PC-3 (cell line): ENCODE measurements at regions not wholly inside any gene's neighbourhood (a gene's known extent, or its start where the extent isn't known, plus 50 kb on each side); places are given as distances from the start of the nearest gene placed in this dataset.

Experiments used
- ATAC-seq: fragments of 200-7000 bp; cut with Tn5 transposase; 2 replicates; pipeline ENCODE4 v1.9.1; 2020; ENCODE audit warnings: mild to moderate bottlenecking, moderate library complexity
- BruUV-seq: library from RNA; stranded (reverse); fragments of 400-500 nt; replicated peaks from 2 replicates; lab custom pipeline; 2021; lab: Mats Ljungman, UMichigan
- CTCF ChIA-PET: fragments of 300-600 bp; sonication (Branson Sonifier 250); formaldehyde crosslinking; loops from one replicate; lab custom pipeline; 2022; ENCODE audit warnings: antibody characterized with exemption; lab: Charles Lee
- POLR2A ChIA-PET: fragments of 300-600 bp; sonication (Branson Sonifier 250); formaldehyde crosslinking; loops from one replicate; lab custom pipeline; 2022; ENCODE audit warnings: antibody characterized with exemption; ENCODE audit not compliant: unreplicated experiment; lab: Charles Lee
- DNase-seq: peaks from one replicate; pipeline ENCODE4 v3.0.0-alpha.2; 2015
- H2AFZ ChIP-seq: fragments of 300-600 bp; sonication (generic); 2 replicates; pipeline ENCODE4 v1.6.0; 2016; ENCODE audit warnings: antibody characterized with exemption, low read length
- H3F3A ChIP-seq: fragments of 300-600 bp; sonication (generic); one replicate; pipeline ENCODE4 v1.6.0; 2017; ENCODE audit warnings: antibody characterized with exemption, low read length, control low read depth, mild to moderate bottlenecking; ENCODE audit not compliant: unreplicated experiment
- H3K27ac ChIP-seq: fragments of 300-600 bp; sonication (generic); 2 replicates; pipeline ENCODE4 v1.5.1; 2016; ENCODE audit warnings: mild to moderate bottlenecking, low read length
- H3K27me3 ChIP-seq: fragments of 300-600 bp; sonication (generic); 2 replicates; pipeline ENCODE4 v1.6.1; 2016; ENCODE audit warnings: low read length, mixed read lengths
- H3K36me3 ChIP-seq: fragments of 300-600 bp; sonication (generic); 2 replicates; pipeline ENCODE4 v1.6.1; 2016; ENCODE audit warnings: low read depth, mixed run types, low read length, mixed read lengths
- H3K4me1 ChIP-seq: fragments of 300-600 bp; sonication (generic); 2 replicates; pipeline ENCODE4 v1.5.1; 2016; ENCODE audit warnings: low read length; ENCODE audit not compliant: insufficient read depth
- H3K4me2 ChIP-seq: fragments of 300-600 bp; sonication (generic); 2 replicates; pipeline ENCODE4 v1.6.0; 2016; ENCODE audit warnings: low read length
- H3K4me3 ChIP-seq: fragments of 300-600 bp; sonication (generic); 2 replicates; pipeline ENCODE4 v1.5.1; 2016; ENCODE audit warnings: mild to moderate bottlenecking, low read length, mixed read lengths
- H3K79me2 ChIP-seq: fragments of 300-600 bp; sonication (generic); 2 replicates; pipeline ENCODE4 v1.6.1; 2017; ENCODE audit warnings: low read length, mixed read lengths
- H3K9ac ChIP-seq: fragments of 300-600 bp; sonication (generic); 2 replicates; pipeline ENCODE4 v1.6.0; 2016; ENCODE audit warnings: mild to moderate bottlenecking, low read length
- H3K9me2 ChIP-seq: fragments of 300-600 bp; sonication (generic); replicated peaks from 2 replicates; pipeline ENCODE4 v1.6.1; 2016; ENCODE audit warnings: mixed run types, low read length, mixed read lengths
- H3K9me3 ChIP-seq: fragments of 300-600 bp; sonication (generic); 2 replicates; pipeline ENCODE4 v1.6.1; 2016; ENCODE audit warnings: low read length, mixed read lengths
- H4K20me1 ChIP-seq: fragments of 300-600 bp; sonication (generic); 2 replicates; pipeline ENCODE4 v1.6.1; 2016; ENCODE audit warnings: low read length, mixed read lengths
- EZH2 ChIP-seq: fragments of 300-600 bp; sonication (generic); IDR thresholded peaks from one replicate; pipeline ENCODE4 v1.6.1; 2017; ENCODE audit warnings: antibody characterized with exemption, mild to moderate bottlenecking, low read length; ENCODE audit not compliant: unreplicated experiment
- EZH2phosphoT487 ChIP-seq: fragments of 300-600 bp; sonication (generic); IDR thresholded peaks from 2 replicates; pipeline ENCODE4 v1.6.1; 2018; ENCODE audit warnings: mild to moderate bottlenecking, antibody characterized with exemption, low read length, borderline replicate concordance
- intact Hi-C: fragments of 100-400 bp; cut with micrococcal nuclease; formaldehyde crosslinking; loops from 2 replicates; pipeline ENCODE4 v1.9.0; 2023
- TF ChIP-seq, protein P1 (sequence below): fragments of 300-600 bp; sonication (generic); conservative IDR thresholded peaks from 2 replicates; pipeline ENCODE4 v1.5.1; 2017; ENCODE audit warnings: antibody characterized with exemption, low read depth, mild to moderate bottlenecking, low read length

DNA sequence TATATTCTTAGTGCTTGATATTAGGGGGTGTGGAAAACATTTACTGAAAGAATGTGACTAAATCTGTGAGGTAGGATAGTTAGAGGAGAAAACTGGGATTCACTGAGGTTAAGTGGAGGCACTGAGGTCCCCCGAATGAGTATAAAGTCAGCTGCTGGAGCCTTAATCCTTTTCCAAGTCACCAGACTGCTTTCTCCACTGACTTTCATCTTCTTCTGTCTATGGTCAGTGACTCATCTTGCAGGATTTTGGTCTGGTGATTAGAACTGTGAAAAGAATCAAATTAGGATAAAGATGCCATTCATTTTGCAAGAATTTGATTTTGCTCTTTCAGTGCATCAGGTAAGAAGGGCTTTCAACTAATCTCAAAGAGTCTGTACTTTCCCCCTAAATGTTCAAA lies 89.3 kb upstream of the ALDH1A1 start:
- Histone ChIP-seq H3K9me2 (no peaks in the 10 kb centered on the region), H2AFZ (no peak overlapping the region), H3K27me3 (peaks cover 40% of the 10 kb centered on the region), H3F3A (no peaks in the 10 kb centered on the region), H3K4me2 (no peak overlapping the region), H3K79me2 (no peaks in the 10 kb centered on the region), H3K4me1 (no peaks in the 10 kb centered on the region), H3K4me3 (no peak overlapping the region), H3K9me3 (no peaks in the 10 kb centered on the region), H3K36me3 (no peaks in the 10 kb centered on the region), H3K9ac (no peak overlapping the region), H4K20me1 (no peaks in the 10 kb centered on the region), H3K27ac (no peak overlapping the region)
- TF ChIP-seq EZH2 = no peak
- no peak for TF ChIP-seq EZH2phosphoT487
- TF ChIP-seq, protein P1, sequence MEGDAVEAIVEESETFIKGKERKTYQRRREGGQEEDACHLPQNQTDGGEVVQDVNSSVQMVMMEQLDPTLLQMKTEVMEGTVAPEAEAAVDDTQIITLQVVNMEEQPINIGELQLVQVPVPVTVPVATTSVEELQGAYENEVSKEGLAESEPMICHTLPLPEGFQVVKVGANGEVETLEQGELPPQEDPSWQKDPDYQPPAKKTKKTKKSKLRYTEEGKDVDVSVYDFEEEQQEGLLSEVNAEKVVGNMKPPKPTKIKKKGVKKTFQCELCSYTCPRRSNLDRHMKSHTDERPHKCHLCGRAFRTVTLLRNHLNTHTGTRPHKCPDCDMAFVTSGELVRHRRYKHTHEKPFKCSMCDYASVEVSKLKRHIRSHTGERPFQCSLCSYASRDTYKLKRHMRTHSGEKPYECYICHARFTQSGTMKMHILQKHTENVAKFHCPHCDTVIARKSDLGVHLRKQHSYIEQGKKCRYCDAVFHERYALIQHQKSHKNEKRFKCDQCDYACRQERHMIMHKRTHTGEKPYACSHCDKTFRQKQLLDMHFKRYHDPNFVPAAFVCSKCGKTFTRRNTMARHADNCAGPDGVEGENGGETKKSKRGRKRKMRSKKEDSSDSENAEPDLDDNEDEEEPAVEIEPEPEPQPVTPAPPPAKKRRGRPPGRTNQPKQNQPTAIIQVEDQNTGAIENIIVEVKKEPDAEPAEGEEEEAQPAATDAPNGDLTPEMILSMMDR = no peak
- no TSS peak for BruUV-seq
- intact Hi-C loops = no loop called here
- no peak for ATAC-seq
- ChIA-PET CTCF (no interaction called here), POLR2A (no interaction called here)
- DNase-seq = no peak

- H4K20me1 ChIP-seq = no peaks in the 10 kb centered on the region
- ATAC-seq (no peak), DNase-seq (no peak)
- H3K79me2 ChIP-seq = no peaks in the 10 kb centered on the region
- H3F3A ChIP-seq = no peaks in the 10 kb centered on the region
- H3K27ac ChIP-seq = no peak overlapping the region
- no TSS peak for BruUV-seq
- no peak overlapping the region for H3K4me2 ChIP-seq
- CTCF ChIA-PET = no interaction called here
- intact Hi-C loops = no loop called here
- no peak for TF ChIP-seq EZH2
- TF ChIP-seq EZH2phosphoT487 = no peak
- TF ChIP-seq, protein P1 = no peak
- H3K4me1 ChIP-seq = no peaks in the 10 kb centered on the region
- H3K4me3 ChIP-seq = no peak overlapping the region
- H3K9me3 ChIP-seq = no peaks in the 10 kb centered on the region
- H3K36me3 ChIP-seq = no peaks in the 10 kb centered on the region
- no peak overlapping the region for H2AFZ ChIP-seq
- POLR2A ChIA-PET = no interaction called here
- H3K9ac ChIP-seq = no peak overlapping the region
- peaks cover 60% of the 10 kb centered on the region for H3K27me3 ChIP-seq
- no peaks in the 10 kb centered on the region for H3K9me2 ChIP-seq
Measured at GRCh38 chr9:73039271-73040263, 86.7 kb upstream of the ALDH1A1 start.

DNA sequence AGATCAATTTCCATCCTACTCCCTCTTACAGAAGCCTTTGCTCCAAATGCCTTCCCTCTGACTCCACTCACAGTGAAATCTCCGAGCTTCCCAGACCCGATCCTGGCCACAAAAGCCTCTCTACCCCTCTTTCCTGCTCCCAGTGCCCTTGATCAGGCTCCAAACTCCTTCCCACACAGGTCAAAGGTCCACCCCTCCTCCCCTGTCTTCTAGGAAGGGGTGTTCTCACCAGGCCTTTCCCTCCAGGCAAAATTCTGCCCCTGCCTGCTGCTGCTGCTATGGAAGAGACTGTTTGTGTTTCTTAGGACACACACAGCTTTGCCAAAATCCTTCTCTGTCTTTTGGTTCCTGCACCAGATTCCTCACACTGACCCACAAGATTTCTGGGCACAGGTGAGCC lies 85.8 kb upstream of the ALDH1A1 start:
- no peaks in the 10 kb centered on the region for H4K20me1 ChIP-seq
- no peaks in the 10 kb centered on the region for H3K79me2 ChIP-seq
- H3K4me2 ChIP-seq = no peak overlapping the region
- POLR2A ChIA-PET = no interaction called here
- H3K9me3 ChIP-seq = no peaks in the 10 kb centered on the region
- ATAC-seq (no peak), DNase-seq (no peak)
- no peaks in the 10 kb centered on the region for H3K36me3 ChIP-seq
- no peak overlapping the region for H2AFZ ChIP-seq
- H3K27me3 ChIP-seq = peaks cover 67% of the 10 kb centered on the region
- BruUV-seq = no TSS peak
- H3K27ac ChIP-seq = no peak overlapping the region
- no peaks in the 10 kb centered on the region for H3K9me2 ChIP-seq
- H3K4me3 ChIP-seq = no peak overlapping the region
- intact Hi-C loops = no loop called here
- H3K4me1 ChIP-seq = no peaks in the 10 kb centered on the region
- no peak overlapping the region for H3K9ac ChIP-seq
- H3F3A ChIP-seq = no peaks in the 10 kb centered on the region
- TF ChIP-seq EZH2 = no peak
- no peak for TF ChIP-seq EZH2phosphoT487
- TF ChIP-seq, protein P1 = no peak
- CTCF ChIA-PET = no interaction called here
